Mesothelial cell of epicardium (in vitro differentiated cells): ENCODE measurements at regions not wholly inside any gene's neighbourhood (a gene's known extent, or its start where the extent isn't known, plus 50 kb on each side); places are given as distances from the start of the nearest gene placed in this dataset.

Source experiments
- DNase-seq, 2 experiments: peaks; one replicate each; pipeline ENCODE4 v3.0.0; 2021; ENCODE audit warnings: low spot score in 2 of 2; ENCODE audit not compliant: unreplicated experiment in 2 of 2
- H3K27ac Mint-ChIP-seq: 2 replicates; pipeline ENCODE4 v1.8.0; 2021; ENCODE audit warnings: mixed read lengths
- H3K27me3 Mint-ChIP-seq: 2 replicates; pipeline ENCODE4 v1.8.0; 2021; ENCODE audit warnings: low read depth, mixed read lengths
- H3K36me3 Mint-ChIP-seq: 2 replicates; pipeline ENCODE4 v1.8.0; 2021; ENCODE audit warnings: mixed read lengths
- H3K4me1 Mint-ChIP-seq: 2 replicates; pipeline ENCODE4 v1.8.0; 2021; ENCODE audit warnings: mixed read lengths
- H3K4me3 Mint-ChIP-seq: 2 replicates; pipeline ENCODE4 v1.8.0; 2021; ENCODE audit warnings: mild to moderate bottlenecking, moderate library complexity, mixed read lengths
- H3K9me3 Mint-ChIP-seq: 2 replicates; pipeline ENCODE4 v1.8.0; 2021; ENCODE audit warnings: mixed read lengths
- CTCF ChIP-seq: fragments of 200-600 bp; sonication (generic); IDR thresholded peaks from one replicate; pipeline ENCODE4 v1.5.0; 2021; ENCODE audit warnings: antibody characterized with exemption; ENCODE audit not compliant: unreplicated experiment

- H3K27ac Mint-ChIP-seq = peak overlapping the region; percentile 66
- no peak for DNase-seq
- H3K4me1 Mint-ChIP-seq = peaks cover 39% of the 10 kb centered on the region
- H3K36me3 Mint-ChIP-seq = no peaks in the 10 kb centered on the region
- no peak overlapping the region for H3K4me3 Mint-ChIP-seq
- TF ChIP-seq CTCF = no peak
- H3K27me3 Mint-ChIP-seq = no peaks in the 10 kb centered on the region
- H3K9me3 Mint-ChIP-seq = no peaks in the 10 kb centered on the region
Observed at GRCh38 chr4:26141051-26141721, 179.6 kb upstream of the RBPJ start.

GRCh38 chr4:26141911-26142638 lies 178.7 kb upstream of the RBPJ start:
- DNase-seq = no peak
- no peak for TF ChIP-seq CTCF
- peak overlapping the region; percentile 66 for H3K27ac Mint-ChIP-seq
- peaks cover 39% of the 10 kb centered on the region for H3K4me1 Mint-ChIP-seq
- H3K36me3 Mint-ChIP-seq = no peaks in the 10 kb centered on the region
- no peak overlapping the region for H3K4me3 Mint-ChIP-seq
- H3K27me3 Mint-ChIP-seq = no peaks in the 10 kb centered on the region
- H3K9me3 Mint-ChIP-seq = peaks cover 4% of the 10 kb centered on the region

- Mint-ChIP-seq H3K4me3 (peak overlapping the region; percentile 36), H3K27me3 (no peaks in the 10 kb centered on the region), H3K27ac (peak overlapping the region; percentile 96), H3K36me3 (no peaks in the 10 kb centered on the region), H3K4me1 (peaks cover 41% of the 10 kb centered on the region), H3K9me3 (peaks cover 6% of the 10 kb centered on the region)
- no peak for DNase-seq
- no peak for TF ChIP-seq CTCF
Observed at GRCh38 chr4:26144526-26145155, 176.2 kb upstream of the RBPJ start.

GRCh38 chr4:26145212-26145611 lies 175.6 kb upstream of the RBPJ start:
- Mint-ChIP-seq H3K27me3 (no peaks in the 10 kb centered on the region), H3K27ac (peak overlapping the region; percentile 96), H3K36me3 (no peaks in the 10 kb centered on the region), H3K9me3 (peaks cover 9% of the 10 kb centered on the region), H3K4me1 (peaks cover 40% of the 10 kb centered on the region), H3K4me3 (peak overlapping the region; percentile 36)
- TF ChIP-seq CTCF = no peak
- no peak for DNase-seq

- no peak overlapping the region for H3K27ac Mint-ChIP-seq
- no peaks in the 10 kb centered on the region for H3K36me3 Mint-ChIP-seq
- H3K4me3 Mint-ChIP-seq = no peak overlapping the region
- H3K4me1 Mint-ChIP-seq = peaks cover 21% of the 10 kb centered on the region
- DNase-seq = no peak
- TF ChIP-seq CTCF = no peak
- peaks cover 1% of the 10 kb centered on the region for H3K27me3 Mint-ChIP-seq
- H3K9me3 Mint-ChIP-seq = peaks cover 9% of the 10 kb centered on the region
Observed at GRCh38 chr4:26148927-26149326, 171.9 kb upstream of the RBPJ start.
